Osteoblast (primary cell): ENCODE measurements at regions not wholly inside any gene's neighbourhood (a gene's known extent, or its start where the extent isn't known, plus 50 kb on each side); places are given as distances from the start of the nearest gene placed in this dataset.

ENCODE experiments used
- DNase-seq: peaks from one replicate; pipeline ENCODE4 v3.0.0; 2011; ENCODE audit warnings: low spot score, mixed read lengths; ENCODE audit not compliant: insufficient read length; ENCODE audit errors: missing footprints
- H2AFZ ChIP-seq: 2 replicates; pipeline ENCODE4 v1.6.0; 2011; ENCODE audit warnings: mild to moderate bottlenecking, low read length
- H3K27ac ChIP-seq: 2 replicates; pipeline ENCODE4 v1.5.1; 2011; ENCODE audit warnings: mild to moderate bottlenecking, low read depth, low read length, moderate library complexity
- H3K27me3 ChIP-seq: 2 replicates; pipeline ENCODE4 v1.6.0; 2012; ENCODE audit warnings: mild to moderate bottlenecking, control low read depth, inconsistent platforms, low read length, moderate library complexity; ENCODE audit not compliant: insufficient read depth
- H3K36me3 ChIP-seq: 2 replicates; pipeline ENCODE4 v1.5.1; 2011; ENCODE audit warnings: mild to moderate bottlenecking, low read length, control low read depth, moderate library complexity; ENCODE audit not compliant: insufficient read depth
- H3K4me1 ChIP-seq: 2 replicates; pipeline ENCODE4 v1.5.1; 2011; ENCODE audit warnings: mild to moderate bottlenecking, low read length, control low read depth, moderate library complexity; ENCODE audit not compliant: insufficient read depth
- H3K4me2 ChIP-seq: 2 replicates; pipeline ENCODE4 v1.6.0; 2011; ENCODE audit warnings: mild to moderate bottlenecking, low read length; ENCODE audit not compliant: insufficient read depth
- H3K4me3 ChIP-seq: fragments of 200-600 bp; sonication (generic); 3 replicates; pipeline ENCODE4 v1.5.1; 2012; ENCODE audit warnings: mild to moderate bottlenecking, low read length, inconsistent platforms; ENCODE audit not compliant: insufficient read depth
- H3K79me2 ChIP-seq: 2 replicates; pipeline ENCODE4 v1.6.0; 2012; ENCODE audit warnings: mild to moderate bottlenecking, low read length, control low read depth, inconsistent platforms; ENCODE audit not compliant: insufficient read depth
- H3K9me3 ChIP-seq: 2 replicates; pipeline ENCODE4 v1.5.1; 2011; ENCODE audit warnings: low read depth, low read length, control low read depth
- H4K20me1 ChIP-seq: 2 replicates; pipeline ENCODE4 v1.6.0; 2012; ENCODE audit warnings: mild to moderate bottlenecking, low read length, control low read depth; ENCODE audit not compliant: insufficient read depth
- CTCF ChIP-seq: IDR thresholded peaks from 2 replicates; pipeline ENCODE4 v1.5.1; 2011; ENCODE audit warnings: mild to moderate bottlenecking, low read depth, low read length, moderate library complexity; ENCODE audit errors: extremely low read depth

- Histone ChIP-seq H3K79me2 (no peaks in the 10 kb centered on the region), H3K9me3 (no peaks in the 10 kb centered on the region), H3K4me3 (no peak overlapping the region), H4K20me1 (no peaks in the 10 kb centered on the region), H3K27ac (no peak overlapping the region), H3K4me1 (no peaks in the 10 kb centered on the region), H3K4me2 (no peak overlapping the region), H2AFZ (no peak overlapping the region), H3K36me3 (no peaks in the 10 kb centered on the region), H3K27me3 (no peaks in the 10 kb centered on the region)
- DNase-seq: no peak
- no peak for TF ChIP-seq CTCF
These were observed 514.3 kb downstream of the PDCD6IP start for GRCh38 chr3:34312684-34313083.

- no peak for DNase-seq
- no peaks in the 10 kb centered on the region for H3K79me2 ChIP-seq
- no peaks in the 10 kb centered on the region for H4K20me1 ChIP-seq
- no peak overlapping the region for H3K27ac ChIP-seq
- no peak for TF ChIP-seq CTCF
- H2AFZ ChIP-seq: no peak overlapping the region
- H3K4me2 ChIP-seq: no peak overlapping the region
- H3K27me3 ChIP-seq: no peaks in the 10 kb centered on the region
- H3K4me3 ChIP-seq: no peak overlapping the region
- H3K4me1 ChIP-seq: no peaks in the 10 kb centered on the region
- no peaks in the 10 kb centered on the region for H3K9me3 ChIP-seq
- H3K36me3 ChIP-seq: no peaks in the 10 kb centered on the region
These were observed 521.5 kb downstream of the PDCD6IP start for GRCh38 chr3:34319881-34320280.

GRCh38 chr3:34323517-34323916 lies 525.1 kb downstream of the PDCD6IP start:
- no peak for TF ChIP-seq CTCF
- Histone ChIP-seq H3K27ac (no peak overlapping the region), H3K4me1 (no peaks in the 10 kb centered on the region), H3K4me2 (no peak overlapping the region), H3K4me3 (no peak overlapping the region), H3K27me3 (no peaks in the 10 kb centered on the region), H3K36me3 (no peaks in the 10 kb centered on the region), H4K20me1 (no peaks in the 10 kb centered on the region), H3K9me3 (no peaks in the 10 kb centered on the region), H3K79me2 (no peaks in the 10 kb centered on the region), H2AFZ (no peak overlapping the region)
- DNase-seq: no peak

GRCh38 chr3:34346656-34347055 lies 548.2 kb downstream of the PDCD6IP start:
- Histone ChIP-seq H3K79me2 (no peaks in the 10 kb centered on the region), H3K9me3 (no peaks in the 10 kb centered on the region), H3K27ac (no peak overlapping the region), H3K4me2 (no peak overlapping the region), H3K27me3 (no peaks in the 10 kb centered on the region), H3K4me3 (no peak overlapping the region), H3K36me3 (no peaks in the 10 kb centered on the region), H4K20me1 (no peaks in the 10 kb centered on the region), H2AFZ (no peak overlapping the region), H3K4me1 (no peaks in the 10 kb centered on the region)
- TF ChIP-seq CTCF: no peak
- DNase-seq: no peak
